Activated naive CD4-positive, alpha-beta T cell treated with anti-CD3 and anti-CD28 coated beads, Interleukin-2, amount 10 ng/mL, durations not matched to agents 7 days and 5 days (primary cell): ENCODE measurements at regions not wholly inside any gene's neighbourhood (a gene's known extent, or its start where the extent isn't known, plus 50 kb on each side); places are given as distances from the start of the nearest gene placed in this dataset.

Experiments
- CTCF ChIA-PET: fragments of 350-600 bp; sonication (Branson Sonifier 250); formaldehyde crosslinking; loops from one replicate; lab custom pipeline; 2021; ENCODE audit warnings: antibody characterized with exemption; lab: Charles Lee
- DNase-seq: peaks from one replicate; pipeline ENCODE4 v3.0.0-alpha.2; 2020
- H3K27ac Mint-ChIP-seq: one replicate; pipeline ENCODE4 v1.8.0; 2021; ENCODE audit warnings: mild to moderate bottlenecking, moderate library complexity, mixed read lengths
- H3K27me3 Mint-ChIP-seq: one replicate; pipeline ENCODE4 v1.8.0; 2021; ENCODE audit warnings: mild to moderate bottlenecking, mixed read lengths
- H3K36me3 Mint-ChIP-seq: one replicate; pipeline ENCODE4 v1.8.0; 2021; ENCODE audit warnings: mixed read lengths
- H3K4me1 Mint-ChIP-seq: one replicate; pipeline ENCODE4 v1.8.0; 2021; ENCODE audit warnings: mixed read lengths
- H3K4me3 Mint-ChIP-seq: one replicate; pipeline ENCODE4 v1.8.0; 2021; ENCODE audit warnings: mild to moderate bottlenecking, moderate library complexity, mixed read lengths
- H3K9me3 Mint-ChIP-seq: one replicate; pipeline ENCODE4 v1.8.0; 2021; ENCODE audit warnings: mixed read lengths

- CTCF ChIA-PET = no interaction called here
- peaks cover 4% of the 10 kb centered on the region for H3K27me3 Mint-ChIP-seq
- DNase-seq = no peak
- H3K27ac Mint-ChIP-seq = peak overlapping the region; percentile 49
- H3K4me3 Mint-ChIP-seq = no peak overlapping the region
- peaks cover 17% of the 10 kb centered on the region for H3K4me1 Mint-ChIP-seq
- peaks cover 2% of the 10 kb centered on the region for H3K9me3 Mint-ChIP-seq
- H3K36me3 Mint-ChIP-seq = peaks cover 2% of the 10 kb centered on the region
Measured at GRCh38 chr14:58829594-58829993, 191.8 kb downstream of the DACT1 start.

GRCh38 chr14:58830121-58830520 lies 192.4 kb downstream of the DACT1 start:
- DNase-seq = no peak
- peaks cover 17% of the 10 kb centered on the region for H3K4me1 Mint-ChIP-seq
- H3K27ac Mint-ChIP-seq = no peak overlapping the region
- peaks cover 4% of the 10 kb centered on the region for H3K27me3 Mint-ChIP-seq
- peaks cover 2% of the 10 kb centered on the region for H3K9me3 Mint-ChIP-seq
- CTCF ChIA-PET = no interaction called here
- H3K4me3 Mint-ChIP-seq = no peak overlapping the region
- H3K36me3 Mint-ChIP-seq = peaks cover 2% of the 10 kb centered on the region

- no peak for DNase-seq
- Mint-ChIP-seq H3K27me3 (peaks cover 4% of the 10 kb centered on the region), H3K4me1 (peaks cover 17% of the 10 kb centered on the region), H3K9me3 (peaks cover 2% of the 10 kb centered on the region), H3K4me3 (no peak overlapping the region), H3K36me3 (peaks cover 2% of the 10 kb centered on the region), H3K27ac (no peak overlapping the region)
- CTCF ChIA-PET = no interaction called here
Measured at GRCh38 chr14:58832095-58832521, 194.3 kb downstream of the DACT1 start.

- H3K27me3 Mint-ChIP-seq = peaks cover 4% of the 10 kb centered on the region
- CTCF ChIA-PET = interaction anchor here (0.6 kb wide), 1 partner anchor 443 kb away, joined by 3 read pairs; no protein-coding TSS in a partner anchor
Measured at GRCh38 chr14:58833634-58834378, 196.0 kb downstream of the DACT1 start.

GRCh38 chr14:58836303-58836974 lies 198.7 kb downstream of the DACT1 start:
- peaks cover 2% of the 10 kb centered on the region for H3K36me3 Mint-ChIP-seq
- DNase-seq = no peak
- peaks cover 4% of the 10 kb centered on the region for H3K4me1 Mint-ChIP-seq
- peaks cover 4% of the 10 kb centered on the region for H3K27me3 Mint-ChIP-seq
- CTCF ChIA-PET = no interaction called here
- no peak overlapping the region for H3K27ac Mint-ChIP-seq
- no peaks in the 10 kb centered on the region for H3K9me3 Mint-ChIP-seq
- no peak overlapping the region for H3K4me3 Mint-ChIP-seq

More at GRCh38 chr14:58833634-58834378, 196.0 kb downstream of the DACT1 start:
- Mint-ChIP-seq H3K4me1 (peaks cover 17% of the 10 kb centered on the region), H3K9me3 (no peaks in the 10 kb centered on the region), H3K36me3 (peaks cover 2% of the 10 kb centered on the region), H3K27ac (no peak overlapping the region), H3K4me3 (no peak overlapping the region)
- DNase-seq = no peak

GRCh38 chr14:58839233-58839632 lies 201.5 kb downstream of the DACT1 start:
- H3K27me3 Mint-ChIP-seq = no peaks in the 10 kb centered on the region
- CTCF ChIA-PET = no interaction called here
- H3K36me3 Mint-ChIP-seq = no peaks in the 10 kb centered on the region
- no peak overlapping the region for H3K27ac Mint-ChIP-seq
- no peaks in the 10 kb centered on the region for H3K9me3 Mint-ChIP-seq
- no peak overlapping the region for H3K4me3 Mint-ChIP-seq
- H3K4me1 Mint-ChIP-seq = no peaks in the 10 kb centered on the region
- no peak for DNase-seq

- H3K4me3 Mint-ChIP-seq = no peak overlapping the region
- H3K27ac Mint-ChIP-seq = no peak overlapping the region
- no peaks in the 10 kb centered on the region for H3K4me1 Mint-ChIP-seq
- CTCF ChIA-PET = no interaction called here
- no peaks in the 10 kb centered on the region for H3K36me3 Mint-ChIP-seq
- no peaks in the 10 kb centered on the region for H3K9me3 Mint-ChIP-seq
- no peaks in the 10 kb centered on the region for H3K27me3 Mint-ChIP-seq
- no peak for DNase-seq
Measured at GRCh38 chr14:58844544-58844943, 206.8 kb downstream of the DACT1 start.

GRCh38 chr14:58846682-58847465 lies 209.1 kb downstream of the DACT1 start:
- Mint-ChIP-seq H3K27me3 (peaks cover 3% of the 10 kb centered on the region), H3K27ac (no peak overlapping the region), H3K4me1 (no peaks in the 10 kb centered on the region), H3K9me3 (no peaks in the 10 kb centered on the region), H3K36me3 (no peaks in the 10 kb centered on the region), H3K4me3 (no peak overlapping the region)
- no peak for DNase-seq
- CTCF ChIA-PET = no interaction called here

GRCh38 chr14:58848365-58848764 lies 210.6 kb downstream of the DACT1 start:
- H3K27me3 Mint-ChIP-seq = peaks cover 3% of the 10 kb centered on the region

GRCh38 chr14:58849601-58850000 lies 211.8 kb downstream of the DACT1 start:
- H3K4me1 Mint-ChIP-seq = no peaks in the 10 kb centered on the region
- H3K9me3 Mint-ChIP-seq = no peaks in the 10 kb centered on the region
- CTCF ChIA-PET = no interaction called here
- DNase-seq = no peak
- no peak overlapping the region for H3K4me3 Mint-ChIP-seq
- H3K27me3 Mint-ChIP-seq = peaks cover 3% of the 10 kb centered on the region
- H3K27ac Mint-ChIP-seq = no peak overlapping the region
- no peaks in the 10 kb centered on the region for H3K36me3 Mint-ChIP-seq

More at GRCh38 chr14:58848365-58848764, 210.6 kb downstream of the DACT1 start:
- CTCF ChIA-PET = interaction anchor here (0.6 kb wide), 1 partner anchor 50 kb away, joined by 3 read pairs; no protein-coding TSS in a partner anchor
- Mint-ChIP-seq H3K9me3 (no peaks in the 10 kb centered on the region), H3K4me3 (no peak overlapping the region), H3K36me3 (no peaks in the 10 kb centered on the region), H3K4me1 (no peaks in the 10 kb centered on the region), H3K27ac (no peak overlapping the region)
- DNase-seq = no peak

- Mint-ChIP-seq H3K36me3 (no peaks in the 10 kb centered on the region), H3K9me3 (no peaks in the 10 kb centered on the region), H3K27ac (no peak overlapping the region), H3K4me1 (no peaks in the 10 kb centered on the region), H3K4me3 (no peak overlapping the region), H3K27me3 (peaks cover 3% of the 10 kb centered on the region)
- DNase-seq = no peak
- CTCF ChIA-PET = no interaction called here
Measured at GRCh38 chr14:58850011-58850410, 212.2 kb downstream of the DACT1 start.

GRCh38 chr14:58861586-58861985 lies 223.8 kb downstream of the DACT1 start:
- Mint-ChIP-seq H3K9me3 (peaks cover 13% of the 10 kb centered on the region), H3K36me3 (no peaks in the 10 kb centered on the region), H3K4me3 (no peak overlapping the region), H3K4me1 (no peaks in the 10 kb centered on the region), H3K27me3 (peaks cover 7% of the 10 kb centered on the region), H3K27ac (no peak overlapping the region)
- DNase-seq = no peak
- CTCF ChIA-PET = no interaction called here

GRCh38 chr14:58862416-58863160 lies 224.8 kb downstream of the DACT1 start:
- H3K27ac Mint-ChIP-seq = no peak overlapping the region

More at GRCh38 chr14:58862416-58863160, 224.8 kb downstream of the DACT1 start:
- Mint-ChIP-seq H3K36me3 (no peaks in the 10 kb centered on the region), H3K27me3 (peaks cover 7% of the 10 kb centered on the region), H3K4me3 (no peak overlapping the region), H3K4me1 (no peaks in the 10 kb centered on the region), H3K9me3 (peaks cover 13% of the 10 kb centered on the region)
- CTCF ChIA-PET = no interaction called here
- DNase-seq = no peak
